ENCODE measurements at regions not wholly inside any gene's neighbourhood (a gene's known extent, or its start where the extent isn't known, plus 50 kb on each side); places are given as distances from the start of the nearest gene placed in this dataset.

- no peak for TF ChIP-seq ARID5B (CRISPR knock-in tag; IDR thresholded peaks at IDR 0.05)
- TF ChIP-seq ZNF720 (CRISPR knock-in tag; IDR thresholded peaks at IDR 0.05) = no peak
Observed at GRCh38 chr18:60319129-60319528, 53.4 kb downstream of the MC4R start (continued).

GRCh38 chr18:60311676-60312360 lies 60.8 kb downstream of the MC4R start:
- H3K79me2 ChIP-seq (ENCODE audit: insufficient read depth, low read length) = no peaks in the 10 kb centered on the region
- H3K9ac ChIP-seq (ENCODE audit: insufficient read depth, low read depth, low read length) = no peak overlapping the region
- no peak for TF ChIP-seq ZNF503 (CRISPR knock-in tag; IDR thresholded peaks at IDR 0.05)
- no peaks in the 10 kb centered on the region for H4K20me1 ChIP-seq (ENCODE audit: insufficient read depth, low read length)
- no peak overlapping the region for H3K27ac ChIP-seq (ENCODE audit: extremely low read length, insufficient read depth, low read length)
- in situ Hi-C loops (cut with HindIII; ENCODE audit: extremely low pct_ligation_motif_present, low pct_unique_long_range_greater_than_20kb) = no loop called here
- 7% methylated on average over 1 of the region's 1 CpG for WGBS (ENCODE audit: low lambda C conversion rate)
- H3K4me3 ChIP-seq (replicated peaks in 1 of 3; ENCODE audit: insufficient read depth in 1 of 3, low read depth in 2 of 3, low read length in 3 of 3) = no peak overlapping the region
- intact Hi-C loops (cut with micrococcal nuclease; ENCODE audit: unreplicated experiment) = no loop called here
- no peak overlapping the region for H3K4me2 ChIP-seq (ENCODE audit: low read depth, low read length)
- peaks cover 42% of the 10 kb centered on the region for H3K9me3 ChIP-seq (ENCODE audit: low read length)
- ChIA-PET POLR2A (no interaction called here), CTCF (ENCODE audit: low intra/inter-chr PET ratio, low total read pairs) (no interaction called here)
- H2AFZ ChIP-seq (ENCODE audit: low read length) = no peak overlapping the region
- H3K27me3 ChIP-seq (ENCODE audit: control insufficient read depth in 1 of 2, insufficient read depth in 2 of 2, low read length in 2 of 2) = no peaks in the 10 kb centered on the region
- H3K4me1 ChIP-seq (ENCODE audit: insufficient read depth, low read length) = no peaks in the 10 kb centered on the region
- no peak for ATAC-seq
- DNase-seq (ENCODE audit: low spot score) = no peak
- no TSS peak for BruUV-seq (replicated peaks)
- H3K36me3 ChIP-seq (replicated peaks in 1 of 2; ENCODE audit: control insufficient read depth in 1 of 2, insufficient read depth in 2 of 2, low read length in 2 of 2) = no peaks in the 10 kb centered on the region
- no peak for FAIRE-seq
